ENCODE measurements at regions not wholly inside any gene's neighbourhood (a gene's known extent, or its start where the extent isn't known, plus 50 kb on each side); places are given as distances from the start of the nearest gene placed in this dataset.

- Histone ChIP-seq H3K9me3 (no peaks in the 10 kb centered on the region), H3K27ac (no peak overlapping the region), H3K27me3 (no peaks in the 10 kb centered on the region), H3K36me3 (no peaks in the 10 kb centered on the region), H3K4me1 (no peaks in the 10 kb centered on the region), H3K4me3 (no peak overlapping the region)
- DNase-seq: no peak
- intact Hi-C loops (cut with DNase I): no loop called here
- 64 to 66% methylated on average over 2 of the region's 2 CpGs for WGBS, 2 donors
- no peak for TF ChIP-seq CTCF (IDR thresholded peaks at IDR 0.05)
- TF ChIP-seq POLR2A (IDR thresholded peaks at IDR 0.05): no peak
Measured at GRCh38 chr9:23321049-23321448, 505.0 kb downstream of the ELAVL2 start.

GRCh38 chr9:23322392-23322791 is 503.6 kb downstream of the ELAVL2 start:
- Histone ChIP-seq H3K27ac (no peak overlapping the region), H3K4me1 (no peaks in the 10 kb centered on the region), H3K9me3 (no peaks in the 10 kb centered on the region), H3K27me3 (no peaks in the 10 kb centered on the region), H3K36me3 (no peaks in the 10 kb centered on the region), H3K4me3 (no peak overlapping the region)
- no peak for DNase-seq
- 70 to 73% methylated on average over 4 of the region's 4 CpGs for WGBS, 2 donors
- intact Hi-C loops (cut with DNase I): no loop called here
- TF ChIP-seq CTCF (IDR thresholded peaks at IDR 0.05) (no peak), POLR2A (IDR thresholded peaks at IDR 0.05) (no peak)

- WGBS, 2 donors: 56 to 76% methylated on average over 3 to 4 of the region's 4 CpGs
- TF ChIP-seq CTCF (IDR thresholded peaks at IDR 0.05): no peak
- TF ChIP-seq POLR2A (IDR thresholded peaks at IDR 0.05): no peak
- no peak overlapping the region for H3K4me3 ChIP-seq
- no peaks in the 10 kb centered on the region for H3K27me3 ChIP-seq
- intact Hi-C loops (cut with DNase I): no loop called here
- H3K27ac ChIP-seq: no peak overlapping the region
- H3K9me3 ChIP-seq: no peaks in the 10 kb centered on the region
- no peaks in the 10 kb centered on the region for H3K4me1 ChIP-seq
- no peaks in the 10 kb centered on the region for H3K36me3 ChIP-seq
- DNase-seq: no peak
Measured at GRCh38 chr9:23324511-23324910, 501.5 kb downstream of the ELAVL2 start.

- intact Hi-C loops (cut with DNase I): no loop called here
- H3K4me3 ChIP-seq: no peak overlapping the region
- H3K9me3 ChIP-seq: peaks cover 0 to 3% (median 0%) of the 10 kb centered on the region in 3 donors
- TF ChIP-seq CTCF (IDR thresholded peaks at IDR 0.05) (no peak), POLR2A (IDR thresholded peaks at IDR 0.05) (no peak)
- WGBS, 2 donors: 82 to 86% methylated on average over 3 of the region's 3 CpGs
- no peaks in the 10 kb centered on the region for H3K4me1 ChIP-seq
- no peaks in the 10 kb centered on the region for H3K27me3 ChIP-seq
- H3K36me3 ChIP-seq: no peaks in the 10 kb centered on the region
- H3K27ac ChIP-seq: no peak overlapping the region
- no peak for DNase-seq
Measured at GRCh38 chr9:23326597-23326996, 499.4 kb downstream of the ELAVL2 start.

- Histone ChIP-seq H3K27ac (no peak overlapping the region), H3K27me3 (no peaks in the 10 kb centered on the region), H3K9me3 (no peaks in the 10 kb centered on the region), H3K4me1 (no peaks in the 10 kb centered on the region), H3K36me3 (no peaks in the 10 kb centered on the region), H3K4me3 (no peak overlapping the region)
- intact Hi-C loops (cut with DNase I): no loop called here
- TF ChIP-seq CTCF (IDR thresholded peaks at IDR 0.05): no peak
- TF ChIP-seq POLR2A (IDR thresholded peaks at IDR 0.05): no peak
- 68 to 79% methylated on average over 3 of the region's 3 CpGs for WGBS, 2 donors
- DNase-seq: no peak
Measured at GRCh38 chr9:23341346-23341745, 484.7 kb downstream of the ELAVL2 start.
